ENCODE measurements at regions not wholly inside any gene's neighbourhood (a gene's known extent, or its start where the extent isn't known, plus 50 kb on each side); places are given as distances from the start of the nearest gene placed in this dataset.

GRCh38 chr5:163687414-163687813, 182.0 kb downstream of the MAT2B start:
- Histone ChIP-seq H3K4me1 (ENCODE audit: control insufficient read depth, insufficient read depth, low read length) (no peaks in the 10 kb centered on the region), H3K36me3 (ENCODE audit: control insufficient read depth, insufficient read depth, low read length) (no peaks in the 10 kb centered on the region), H3K9me3 (ENCODE audit: control insufficient read depth, low read length) (no peaks in the 10 kb centered on the region), H3K9ac (ENCODE audit: extremely low read depth, low read length, poor library complexity, severe bottlenecking) (no peak overlapping the region), H3K4me3 (ENCODE audit: low read length) (no peak overlapping the region), H3K27me3 (ENCODE audit: control insufficient read depth, insufficient read depth, low read length, poor library complexity, severe bottlenecking) (no peaks in the 10 kb centered on the region), H3K27ac (ENCODE audit: low read depth, low read length) (no peak overlapping the region)
- no peak for TF ChIP-seq CTCF (conservative IDR thresholded peaks at IDR 0.05)
- 93% methylated on average over 3 of the region's 3 CpGs; no CpG with 5 or more reads in 1 of the 2 experiments for WGBS, 2 experiments (ENCODE audit: insufficient coverage in 1 of 2, insufficient read length in 1 of 2)
- Mint-ChIP-seq H3K4me3 (no peak overlapping the region), H3K27me3 (ENCODE audit: insufficient read depth) (no peaks in the 10 kb centered on the region), H3K36me3 (ENCODE audit: low read depth) (no peaks in the 10 kb centered on the region), H3K27ac (no peak overlapping the region), H3K9me3 (no peaks in the 10 kb centered on the region), H3K4me1 (no peaks in the 10 kb centered on the region)
- no peak for DNase-seq

GRCh38 chr5:163692091-163692490, 186.7 kb downstream of the MAT2B start:
- H3K9ac ChIP-seq (ENCODE audit: extremely low read depth, low read length, poor library complexity, severe bottlenecking) = no peak overlapping the region
- H3K36me3 ChIP-seq (ENCODE audit: control insufficient read depth, insufficient read depth, low read length) = no peaks in the 10 kb centered on the region
- Mint-ChIP-seq H3K9me3 (no peaks in the 10 kb centered on the region), H3K27me3 (ENCODE audit: insufficient read depth) (no peaks in the 10 kb centered on the region), H3K36me3 (ENCODE audit: low read depth) (no peaks in the 10 kb centered on the region), H3K4me1 (no peaks in the 10 kb centered on the region), H3K4me3 (no peak overlapping the region), H3K27ac (no peak overlapping the region)
- H3K9me3 ChIP-seq (ENCODE audit: control insufficient read depth, low read length) = no peaks in the 10 kb centered on the region
- H3K4me3 ChIP-seq (ENCODE audit: low read length) = no peak overlapping the region
- DNase-seq = no peak
- no peak overlapping the region for H3K27ac ChIP-seq (ENCODE audit: low read depth, low read length)
- no peaks in the 10 kb centered on the region for H3K27me3 ChIP-seq (ENCODE audit: control insufficient read depth, insufficient read depth, low read length, poor library complexity, severe bottlenecking)
- no peak for TF ChIP-seq CTCF (conservative IDR thresholded peaks at IDR 0.05)
- 88% methylated on average over 1 of the region's 2 CpGs; no CpG with 5 or more reads in 1 of the 2 experiments for WGBS, 2 experiments (ENCODE audit: insufficient coverage in 1 of 2, insufficient read length in 1 of 2)
- no peaks in the 10 kb centered on the region for H3K4me1 ChIP-seq (ENCODE audit: control insufficient read depth, insufficient read depth, low read length)

GRCh38 chr5:163695830-163696578, 190.6 kb downstream of the MAT2B start:
- Mint-ChIP-seq H3K27ac (no peak overlapping the region), H3K36me3 (ENCODE audit: low read depth) (no peaks in the 10 kb centered on the region), H3K9me3 (no peaks in the 10 kb centered on the region), H3K4me1 (no peaks in the 10 kb centered on the region), H3K27me3 (ENCODE audit: insufficient read depth) (no peaks in the 10 kb centered on the region), H3K4me3 (no peak overlapping the region)
- Histone ChIP-seq H3K36me3 (ENCODE audit: control insufficient read depth, insufficient read depth, low read length) (no peaks in the 10 kb centered on the region), H3K9ac (ENCODE audit: extremely low read depth, low read length, poor library complexity, severe bottlenecking) (no peak overlapping the region), H3K27me3 (ENCODE audit: control insufficient read depth, insufficient read depth, low read length, poor library complexity, severe bottlenecking) (no peaks in the 10 kb centered on the region), H3K4me1 (ENCODE audit: control insufficient read depth, insufficient read depth, low read length) (no peaks in the 10 kb centered on the region), H3K9me3 (ENCODE audit: control insufficient read depth, low read length) (no peaks in the 10 kb centered on the region), H3K27ac (ENCODE audit: low read depth, low read length) (no peak overlapping the region), H3K4me3 (ENCODE audit: low read length) (no peak overlapping the region)
- peak; percentile 86 for TF ChIP-seq CTCF (conservative IDR thresholded peaks at IDR 0.05)
- peak; percentile 84 for DNase-seq
- 56 to 67% methylated on average over 7 to 10 of the region's 10 CpGs for WGBS, 2 experiments (ENCODE audit: insufficient coverage in 1 of 2, insufficient read length in 1 of 2)

Data from endodermal cell (in vitro differentiated cells).